H9 (cell line): ENCODE measurements at regions not wholly inside any gene's neighbourhood (a gene's known extent, or its start where the extent isn't known, plus 50 kb on each side); places are given as distances from the start of the nearest gene placed in this dataset.

ENCODE experiments used
- DNase-seq: peaks from one replicate; pipeline ENCODE4 v3.0.0-alpha.2; 2017
- H2AFZ ChIP-seq: one replicate; pipeline ENCODE4 v1.6.1; 2013; ENCODE audit warnings: mild to moderate bottlenecking, low read length, control low read depth, moderate library complexity
- H2AK5ac ChIP-seq: 2 replicates; pipeline ENCODE4 v1.6.1; 2013; ENCODE audit warnings: low read length, control low read depth, mixed read lengths; ENCODE audit not compliant: insufficient read length
- H2BK120ac ChIP-seq: one replicate; pipeline ENCODE4 v1.6.1; 2013; ENCODE audit warnings: low read depth, mild to moderate bottlenecking, low read length, control low read depth, inconsistent platforms; ENCODE audit not compliant: poor library complexity, severe bottlenecking
- H2BK12ac ChIP-seq: 2 replicates; pipeline ENCODE4 v1.6.1; 2013; ENCODE audit warnings: low read length, control low read depth, mixed read lengths, low read depth; ENCODE audit not compliant: insufficient read length
- H2BK15ac ChIP-seq: 2 replicates; pipeline ENCODE4 v1.6.1; 2013; ENCODE audit warnings: low read depth, low read length, control low read depth
- H2BK20ac ChIP-seq: one replicate; pipeline ENCODE4 v1.6.1; 2013; ENCODE audit warnings: low read depth, mild to moderate bottlenecking, low read length, control low read depth, inconsistent platforms; ENCODE audit not compliant: poor library complexity, severe bottlenecking
- H2BK5ac ChIP-seq: 2 replicates; pipeline ENCODE4 v1.6.1; 2013; ENCODE audit warnings: low read length, control low read depth, mixed read lengths; ENCODE audit not compliant: insufficient read length
- H3K14ac ChIP-seq: 2 replicates; pipeline ENCODE4 v1.6.1; 2013; ENCODE audit warnings: low read length, control low read depth; ENCODE audit not compliant: insufficient read depth
- H3K18ac ChIP-seq: 2 replicates; pipeline ENCODE4 v1.6.1; 2013; ENCODE audit warnings: low read depth, mild to moderate bottlenecking, mixed read lengths, low read length, control low read depth; ENCODE audit not compliant: insufficient read length
- H3K23ac ChIP-seq: 2 replicates; pipeline ENCODE4 v1.6.1; 2013; ENCODE audit warnings: low read length, control low read depth, mixed read lengths, low read depth; ENCODE audit not compliant: insufficient read length
- H3K23me2 ChIP-seq: 2 replicates; pipeline ENCODE4 v1.6.1; 2013; ENCODE audit warnings: low read depth, mild to moderate bottlenecking, mixed read lengths, low read length, control low read depth; ENCODE audit not compliant: insufficient read length, poor library complexity, severe bottlenecking
- H3K27ac ChIP-seq: 2 replicates; pipeline ENCODE4 v1.5.1; 2013; ENCODE audit warnings: low read length, control low read depth, mixed read lengths, low read depth; ENCODE audit not compliant: insufficient read length
- H3K27me3 ChIP-seq: 2 replicates; pipeline ENCODE4 v1.6.1; 2013; ENCODE audit warnings: low read length, control low read depth, inconsistent platforms; ENCODE audit not compliant: insufficient read depth
- H3K4ac ChIP-seq: 2 replicates; pipeline ENCODE4 v1.6.1; 2013; ENCODE audit warnings: low read depth, mild to moderate bottlenecking, control low read depth, inconsistent platforms, low read length, moderate library complexity
- H3K4me1 ChIP-seq: 2 replicates; pipeline ENCODE4 v1.6.1; 2013; ENCODE audit warnings: low read length, control low read depth, inconsistent platforms; ENCODE audit not compliant: insufficient read depth
- H3K4me2 ChIP-seq: 2 replicates; pipeline ENCODE4 v1.6.1; 2013; ENCODE audit warnings: low read length, control low read depth, mixed read lengths; ENCODE audit not compliant: insufficient read length, insufficient read depth
- H3K56ac ChIP-seq: 2 replicates; pipeline ENCODE4 v1.6.1; 2013; ENCODE audit warnings: low read depth, mild to moderate bottlenecking, mixed read lengths, low read length, control low read depth; ENCODE audit not compliant: insufficient read length
- H3K79me1 ChIP-seq: 2 replicates; pipeline ENCODE4 v1.6.1; 2013; ENCODE audit warnings: low read depth, mild to moderate bottlenecking, moderate library complexity, low read length, control low read depth, inconsistent platforms; ENCODE audit not compliant: insufficient read depth, poor library complexity, severe bottlenecking
- H3K79me2 ChIP-seq: 2 replicates; pipeline ENCODE4 v1.6.1; 2013; ENCODE audit warnings: low read length, control low read depth, inconsistent platforms; ENCODE audit not compliant: insufficient read depth
- H3K9ac ChIP-seq: 2 replicates; pipeline ENCODE4 v1.6.1; 2013; ENCODE audit warnings: low read length, control low read depth, mixed read lengths; ENCODE audit not compliant: insufficient read length; ENCODE audit errors: extremely low read depth
- H3K9me3 ChIP-seq: one replicate; pipeline ENCODE4 v1.6.1; 2013; ENCODE audit warnings: low read depth, low read length, inconsistent platforms; ENCODE audit not compliant: control insufficient read depth
- H3T11ph ChIP-seq: one replicate; pipeline ENCODE4 v1.6.1; 2013; ENCODE audit warnings: mild to moderate bottlenecking, low read length, control low read depth, inconsistent platforms
- H4K20me1 ChIP-seq: one replicate; pipeline ENCODE4 v1.6.1; 2013; ENCODE audit not compliant: control insufficient read depth, insufficient read length, insufficient read depth
- H4K5ac ChIP-seq: 2 replicates; pipeline ENCODE4 v1.6.1; 2013; ENCODE audit warnings: low read depth, mild to moderate bottlenecking, mixed read lengths, low read length, control low read depth; ENCODE audit not compliant: insufficient read length
- H4K8ac ChIP-seq: replicated peaks from 2 replicates; pipeline ENCODE4 v1.6.1; 2013; ENCODE audit warnings: low read length, control low read depth, mixed read lengths, low read depth; ENCODE audit not compliant: insufficient read length
- H4K91ac ChIP-seq: 2 replicates; pipeline ENCODE4 v1.6.1; 2013; ENCODE audit warnings: low read depth, mild to moderate bottlenecking, moderate library complexity, mixed read lengths, low read length, control low read depth; ENCODE audit not compliant: insufficient read length
- H3K27ac Mint-ChIP-seq, 3 experiments: 2 replicates in 2 of 3; 3 replicates in 1 of 3; pipeline ENCODE4 v1.8.0; 2020 to 2021; ENCODE audit warnings: mixed read lengths in 3 of 3, mild to moderate bottlenecking in 1 of 3, moderate library complexity in 1 of 3
- H3K27me3 Mint-ChIP-seq: 2 replicates; pipeline ENCODE4 v1.8.0; 2021; ENCODE audit warnings: low read depth, mild to moderate bottlenecking, moderate library complexity, mixed read lengths
- H3K36me3 Mint-ChIP-seq, 3 experiments: 2 replicates in 2 of 3; 3 replicates in 1 of 3; pipeline ENCODE4 v1.8.0; 2020 to 2021; ENCODE audit warnings: low read depth in 3 of 3, mixed read lengths in 3 of 3; ENCODE audit not compliant: insufficient read depth in 1 of 3
- H3K4me1 Mint-ChIP-seq, 2 experiments: 2 replicates each; pipeline ENCODE4 v1.8.0; 2020; ENCODE audit warnings: mixed read lengths in 2 of 2
- H3K4me3 Mint-ChIP-seq, 2 experiments: 2 replicates in 1 of 2; 3 replicates in 1 of 2; pipeline ENCODE4 v1.8.0; 2020 to 2021; ENCODE audit warnings: mild to moderate bottlenecking in 2 of 2, mixed read lengths in 2 of 2, moderate library complexity in 1 of 2
- H3K9me3 Mint-ChIP-seq, 2 experiments: 2 replicates in 1 of 2; 3 replicates in 1 of 2; pipeline ENCODE4 v1.8.0; 2020; ENCODE audit warnings: mild to moderate bottlenecking in 2 of 2, mixed read lengths in 2 of 2, moderate library complexity in 1 of 2
- CTCF ChIP-seq: fragments of 200-600 bp; sonication (generic); conservative IDR thresholded peaks from 3 replicates; pipeline ENCODE4 v1.8.0; 2021; ENCODE audit warnings: antibody characterized with exemption, mild to moderate bottlenecking
- WGBS: extraction: QIAGEN DNeasy Blood & Tissue Kit; methylation state at CpG from one replicate; pipeline ENCODE4 v1.1.7; 2013; ENCODE audit warnings: missing lambda C conversion rate, low lambda C conversion rate, mixed read lengths; ENCODE audit not compliant: insufficient read length; ENCODE audit errors: extremely low coverage; 5-methylcytosine and 5-hydroxymethylcytosine counted together

GRCh38 chr1:95575291-95575690, 341.3 kb downstream of the RWDD3 start:
- Histone ChIP-seq H3K23ac (no peak overlapping the region), H3K4me2 (no peak overlapping the region), H4K20me1 (no peaks in the 10 kb centered on the region), H3K4me1 (no peaks in the 10 kb centered on the region), H4K91ac (no peak overlapping the region), H3K27me3 (no peaks in the 10 kb centered on the region), H2BK20ac (no peak overlapping the region), H3K79me1 (no peaks in the 10 kb centered on the region), H2BK12ac (no peak overlapping the region), H2BK15ac (no peak overlapping the region), H4K8ac (no peak overlapping the region), H4K5ac (no peak overlapping the region), H3K14ac (no peak overlapping the region), H3K9me3 (no peaks in the 10 kb centered on the region), H2AFZ (no peak overlapping the region), H3K4ac (no peak overlapping the region), H3K27ac (no peak overlapping the region), H3K56ac (no peak overlapping the region), H2BK120ac (no peak overlapping the region), H3K79me2 (no peaks in the 10 kb centered on the region), H3T11ph (no peak overlapping the region), H2AK5ac (no peak overlapping the region), H3K9ac (no peak overlapping the region), H3K18ac (no peak overlapping the region), H3K23me2 (no peaks in the 10 kb centered on the region), H2BK5ac (no peak overlapping the region)
- Mint-ChIP-seq H3K4me1 (no peaks in the 10 kb centered on the region), H3K36me3 (no peaks in the 10 kb centered on the region), H3K27ac (no peak overlapping the region; a peak in 1 of 7 replicates), H3K27me3 (no peaks in the 10 kb centered on the region; the same call in 1 of the 2 replicates), H3K4me3 (no peak overlapping the region), H3K9me3 (no peaks in the 10 kb centered on the region)
- DNase-seq: no peak
- no CpG with 5 or more reads among the region's 3 CpGs for WGBS
- no peak for TF ChIP-seq CTCF
